OCI-LY1 (cell line): ENCODE measurements at regions not wholly inside any gene's neighbourhood (a gene's known extent, or its start where the extent isn't known, plus 50 kb on each side); places are given as distances from the start of the nearest gene placed in this dataset.

ENCODE experiments used
- CTCF ChIP-seq: fragments of 200-600 bp; sonication (generic), shearing (Covaris generic); IDR thresholded peaks from 2 replicates; pipeline ENCODE4 v1.5.1; 2017; ENCODE audit warnings: mild to moderate bottlenecking, antibody characterized with exemption, low read length, moderate library complexity, mixed read lengths
- EZH2 ChIP-seq: fragments of 200-600 bp; sonication (generic), shearing (Covaris generic); IDR thresholded peaks from 2 replicates; pipeline ENCODE4 v1.8.0; 2017; ENCODE audit warnings: borderline replicate concordance, mixed run types, mild to moderate bottlenecking, antibody characterized with exemption, low read length, moderate library complexity, mixed read lengths

GRCh38 chr1:30569384-30569783, 154.0 kb downstream of the MATN1 start:
- no peak for TF ChIP-seq CTCF
- TF ChIP-seq EZH2 = no peak
